OCI-LY7 (cell line): ENCODE measurements at regions not wholly inside any gene's neighbourhood (a gene's known extent, or its start where the extent isn't known, plus 50 kb on each side); places are given as distances from the start of the nearest gene placed in this dataset.

ENCODE experiments used
- EZH2phosphoT487 ChIP-seq: fragments of 200-600 bp; sonication (generic); IDR thresholded peaks from 2 replicates; pipeline ENCODE4 v1.6.1; 2018; ENCODE audit warnings: low read depth, borderline replicate concordance, mild to moderate bottlenecking, mixed run types, antibody characterized with exemption, low read length, moderate library complexity, mixed read lengths
- TF ChIP-seq, protein P1 (sequence below): fragments of 200-600 bp; sonication (generic); conservative IDR thresholded peaks from 2 replicates; pipeline ENCODE4 v1.5.1; 2014; ENCODE audit warnings: mild to moderate bottlenecking, antibody characterized with exemption, low read length, moderate library complexity, mixed read lengths

DNA sequence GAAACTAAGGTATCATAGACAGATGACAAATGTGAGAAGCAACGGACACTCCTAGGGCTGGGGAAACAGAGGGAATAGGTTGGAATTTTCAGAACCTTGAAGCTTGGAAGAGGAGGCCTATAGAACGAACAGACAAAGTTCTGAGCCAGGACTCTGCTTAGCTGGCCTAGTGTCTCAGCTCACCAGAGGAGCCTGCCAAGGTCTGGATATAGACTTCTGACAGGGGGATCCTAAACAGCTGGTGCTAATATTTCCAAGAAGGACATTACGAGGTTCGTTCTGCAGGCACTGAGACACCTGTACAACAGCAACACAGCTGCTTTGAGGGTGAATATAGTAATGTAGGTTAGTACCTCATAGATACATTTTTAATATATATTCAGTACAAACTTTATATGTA lies 266.3 kb downstream of the CHL1 start:
- TF ChIP-seq, protein P1, sequence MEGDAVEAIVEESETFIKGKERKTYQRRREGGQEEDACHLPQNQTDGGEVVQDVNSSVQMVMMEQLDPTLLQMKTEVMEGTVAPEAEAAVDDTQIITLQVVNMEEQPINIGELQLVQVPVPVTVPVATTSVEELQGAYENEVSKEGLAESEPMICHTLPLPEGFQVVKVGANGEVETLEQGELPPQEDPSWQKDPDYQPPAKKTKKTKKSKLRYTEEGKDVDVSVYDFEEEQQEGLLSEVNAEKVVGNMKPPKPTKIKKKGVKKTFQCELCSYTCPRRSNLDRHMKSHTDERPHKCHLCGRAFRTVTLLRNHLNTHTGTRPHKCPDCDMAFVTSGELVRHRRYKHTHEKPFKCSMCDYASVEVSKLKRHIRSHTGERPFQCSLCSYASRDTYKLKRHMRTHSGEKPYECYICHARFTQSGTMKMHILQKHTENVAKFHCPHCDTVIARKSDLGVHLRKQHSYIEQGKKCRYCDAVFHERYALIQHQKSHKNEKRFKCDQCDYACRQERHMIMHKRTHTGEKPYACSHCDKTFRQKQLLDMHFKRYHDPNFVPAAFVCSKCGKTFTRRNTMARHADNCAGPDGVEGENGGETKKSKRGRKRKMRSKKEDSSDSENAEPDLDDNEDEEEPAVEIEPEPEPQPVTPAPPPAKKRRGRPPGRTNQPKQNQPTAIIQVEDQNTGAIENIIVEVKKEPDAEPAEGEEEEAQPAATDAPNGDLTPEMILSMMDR: no peak
- no peak for TF ChIP-seq EZH2phosphoT487
